ENCODE measurements at regions not wholly inside any gene's neighbourhood (a gene's known extent, or its start where the extent isn't known, plus 50 kb on each side); places are given as distances from the start of the nearest gene placed in this dataset.

- no peak for DNase-seq
These were observed 824.5 kb downstream of the TBC1D22A start for GRCh38 chr22:47586946-47587345.

GRCh38 chr22:47586038-47586437, 823.6 kb downstream of the TBC1D22A start:
- peak; percentile 17 for DNase-seq

GRCh38 chr22:47583959-47584562, 821.6 kb downstream of the TBC1D22A start:
- no peak for DNase-seq

GRCh38 chr22:47582067-47582466, 819.6 kb downstream of the TBC1D22A start:
- no peak for DNase-seq

- no peak for DNase-seq
These were observed 817.7 kb downstream of the TBC1D22A start for GRCh38 chr22:47580121-47580520.

GRCh38 chr22:47576908-47577307, 814.5 kb downstream of the TBC1D22A start:
- DNase-seq = no peak

- DNase-seq = no peak
These were observed 812.8 kb downstream of the TBC1D22A start for GRCh38 chr22:47575291-47575690.

- DNase-seq = no peak
These were observed 812.1 kb downstream of the TBC1D22A start for GRCh38 chr22:47574556-47574955.

- no peak for DNase-seq
These were observed 810.7 kb downstream of the TBC1D22A start for GRCh38 chr22:47573141-47573540.

- no peak for DNase-seq
These were observed 810.0 kb downstream of the TBC1D22A start for GRCh38 chr22:47572443-47572842.

- DNase-seq = no peak
These were observed 809.2 kb downstream of the TBC1D22A start for GRCh38 chr22:47571616-47572015.

GRCh38 chr22:47570851-47571250, 808.4 kb downstream of the TBC1D22A start:
- DNase-seq = no peak

GRCh38 chr22:47570300-47570685, 807.8 kb downstream of the TBC1D22A start:
- DNase-seq = no peak

GRCh38 chr22:47569389-47570299, 807.2 kb downstream of the TBC1D22A start:
- no peak for DNase-seq

GRCh38 chr22:47568700-47569099, 806.2 kb downstream of the TBC1D22A start:
- no peak for DNase-seq

- DNase-seq = no peak
These were observed 805.0 kb downstream of the TBC1D22A start for GRCh38 chr22:47567126-47568090.

GRCh38 chr22:47566491-47566890, 804.0 kb downstream of the TBC1D22A start:
- DNase-seq = no peak

GRCh38 chr22:47565607-47566006, 803.2 kb downstream of the TBC1D22A start:
- no peak for DNase-seq

GRCh38 chr22:47564651-47565434, 802.4 kb downstream of the TBC1D22A start:
- no peak for DNase-seq

GRCh38 chr22:47564158-47564450, 801.7 kb downstream of the TBC1D22A start:
- DNase-seq = no peak

GRCh38 chr22:47563406-47564157, 801.1 kb downstream of the TBC1D22A start:
- no peak for DNase-seq

GRCh38 chr22:47561766-47562165, 799.3 kb downstream of the TBC1D22A start:
- no peak for DNase-seq
